SK-N-SH (cell line): ENCODE measurements at regions not wholly inside any gene's neighbourhood (a gene's known extent, or its start where the extent isn't known, plus 50 kb on each side); places are given as distances from the start of the nearest gene placed in this dataset.

Experiments used
- CTCF ChIA-PET: fragments of 300-600, 350-600 bp; formaldehyde crosslinking; extraction: SDS; loops from one replicate; lab custom pipeline; 2021; lab: Yijun Ruan, JAX
- POLR2A ChIA-PET: fragments of 350-600 bp; sonication (Branson Sonifier 250); formaldehyde crosslinking; extraction: SDS; loops from one replicate; lab custom pipeline; 2020; ENCODE audit warnings: antibody characterized with exemption, inconsistent platforms; lab: Yijun Ruan, JAX
- DNase-seq: peaks from one replicate; pipeline ENCODE4 v3.0.0; 2012
- H2AFZ ChIP-seq: fragments of 200-600 bp; sonication (generic); 2 replicates; pipeline ENCODE4 v1.8.1; 2016; ENCODE audit warnings: antibody characterized with exemption, mild to moderate bottlenecking, low read depth
- H3F3A ChIP-seq: fragments of 200-600 bp; sonication (generic); replicated peaks from 2 replicates; pipeline ENCODE3; 2016; ENCODE audit warnings: antibody characterized with exemption, mild to moderate bottlenecking; ENCODE audit not compliant: insufficient read depth
- H3K27ac ChIP-seq, 2 experiments: fragments of 200-500 bp in 1 of 2; fragments of 200-600 bp in 1 of 2; sonication (Bioruptor generic) in 1 of 2; sonication (generic), shearing (Covaris generic) in 1 of 2; 2 replicates each; pipeline versions ENCODE4 v1.5.1 to v1.6.1; 2014 to 2016; ENCODE audit warnings: low read depth in 2 of 2, inconsistent platforms in 1 of 2, low read length in 1 of 2, mild to moderate bottlenecking in 1 of 2, mixed read lengths in 1 of 2
- H3K27me3 ChIP-seq: fragments of 200-600 bp; sonication (generic), shearing (Covaris generic); 2 replicates; pipeline ENCODE4 v1.6.1; 2016; ENCODE audit warnings: mixed run types; ENCODE audit not compliant: insufficient read depth
- H3K36me3 ChIP-seq, 2 experiments: fragments of 200-500 bp in 1 of 2; fragments of 200-600 bp in 1 of 2; sonication (Bioruptor generic) in 1 of 2; sonication (generic) in 1 of 2; replicated peaks in 1 of 2; 2 replicates each; pipeline versions ENCODE3 to v1.5.1; 2014 to 2016; ENCODE audit warnings: low read length in 1 of 2, mild to moderate bottlenecking in 1 of 2; ENCODE audit not compliant: insufficient read depth in 2 of 2, control insufficient read depth in 1 of 2
- H3K4me1 ChIP-seq, 2 experiments: fragments of 200-500 bp in 1 of 2; fragments of 200-600 bp in 1 of 2; sonication (Bioruptor generic) in 1 of 2; sonication (generic), shearing (Covaris generic) in 1 of 2; 2 replicates each; pipeline versions ENCODE4 v1.5.1 to v1.6.1; 2014 to 2016; ENCODE audit warnings: low read depth in 1 of 2, low read length in 1 of 2, mixed run types in 1 of 2; ENCODE audit not compliant: insufficient read depth in 2 of 2, control insufficient read depth in 1 of 2
- H3K4me2 ChIP-seq: fragments of 200-600 bp; sonication (generic), shearing (Covaris generic); 2 replicates; pipeline ENCODE4 v1.6.1; 2017; ENCODE audit warnings: mixed run types
- H3K4me3 ChIP-seq, 2 experiments: fragments of 200-500 bp in 1 of 2; fragments of 200-600 bp in 1 of 2; sonication (Bioruptor generic) in 1 of 2; sonication (generic), shearing (Covaris generic) in 1 of 2; 2 replicates each; pipeline versions ENCODE4 v1.5.1 to v1.8.1; 2014 to 2016; ENCODE audit warnings: low read depth in 2 of 2, inconsistent platforms in 1 of 2, low read length in 1 of 2, mild to moderate bottlenecking in 1 of 2, mixed read lengths in 1 of 2, moderate library complexity in 1 of 2
- H3K79me2 ChIP-seq: fragments of 200-600 bp; sonication (generic); 2 replicates; pipeline ENCODE4 v1.8.1; 2017; ENCODE audit warnings: mild to moderate bottlenecking; ENCODE audit not compliant: insufficient read depth
- H3K9ac ChIP-seq: fragments of 200-600 bp; sonication (generic); 2 replicates; pipeline ENCODE4 v1.6.1; 2017; ENCODE audit warnings: mixed run types
- H3K9me2 ChIP-seq: fragments of 200-600 bp; sonication (generic); 2 replicates; pipeline ENCODE4 v1.6.1; 2017; ENCODE audit warnings: mixed run types
- H3K9me3 ChIP-seq: fragments of 200-600 bp; sonication (generic); 2 replicates; pipeline ENCODE4 v1.6.1; 2017; ENCODE audit warnings: mixed run types, mild to moderate bottlenecking, moderate library complexity
- H4K20me1 ChIP-seq: fragments of 200-600 bp; sonication (generic); 2 replicates; pipeline ENCODE4 v1.6.1; 2017; ENCODE audit warnings: mild to moderate bottlenecking, mixed run types; ENCODE audit not compliant: insufficient read depth
- EP300 ChIP-seq, 2 experiments: IDR thresholded peaks; 2 replicates each; pipeline versions ENCODE4 v1.4.0 to v1.6.1; 2012; ENCODE audit warnings: borderline replicate concordance in 1 of 2, low read depth in 1 of 2, low read length in 1 of 2
- FOSL2 ChIP-seq: IDR thresholded peaks from 2 replicates; pipeline ENCODE4 v1.4.0; 2012; ENCODE audit warnings: low read depth, mild to moderate bottlenecking, moderate library complexity, borderline replicate concordance
- JUND ChIP-seq: IDR thresholded peaks from 2 replicates; pipeline ENCODE4 v1.4.0; 2012
- MEF2A ChIP-seq: IDR thresholded peaks from 2 replicates; pipeline ENCODE4 v1.4.0; 2012; ENCODE audit warnings: low read depth, borderline replicate concordance
- MXI1 ChIP-seq: IDR thresholded peaks from 2 replicates; pipeline ENCODE4 v1.6.1; 2012; ENCODE audit warnings: mild to moderate bottlenecking, low read depth, low read length, improper control_type of control experiment
- NFIC ChIP-seq: IDR thresholded peaks from 2 replicates; pipeline ENCODE4 v1.4.0; 2012; ENCODE audit warnings: borderline replicate concordance
- NRF1 ChIP-seq: IDR thresholded peaks from 2 replicates; pipeline ENCODE4 v1.6.1; 2012; ENCODE audit warnings: low read depth, mild to moderate bottlenecking, low read length
- PBX3 ChIP-seq: IDR thresholded peaks from 2 replicates; pipeline ENCODE4; 2012
- POLR2AphosphoS5 ChIP-seq: IDR thresholded peaks from 2 replicates; pipeline ENCODE4 v1.6.1; 2012; ENCODE audit warnings: low read depth, low read length
- RAD21 ChIP-seq: IDR thresholded peaks from 2 replicates; pipeline ENCODE4 v1.6.1; 2012; ENCODE audit warnings: mild to moderate bottlenecking, low read length
- REST ChIP-seq: IDR thresholded peaks from 2 replicates; pipeline ENCODE4 v1.6.1; 2012; ENCODE audit warnings: mild to moderate bottlenecking, low read depth, low read length, moderate library complexity
- RFX5 ChIP-seq: IDR thresholded peaks from 2 replicates; pipeline ENCODE4 v1.6.1; 2012; ENCODE audit warnings: mild to moderate bottlenecking, improper control_type of control experiment, low read length
- SIN3A ChIP-seq: IDR thresholded peaks from 2 replicates; pipeline ENCODE4 v1.6.1; 2012; ENCODE audit warnings: low read depth, mild to moderate bottlenecking, low read length, moderate library complexity, borderline replicate concordance
- TAF1 ChIP-seq: IDR thresholded peaks from 2 replicates; pipeline ENCODE4 v1.6.1; 2012; ENCODE audit warnings: low read depth, mild to moderate bottlenecking, low read length, moderate library complexity, borderline replicate concordance
- USF1 ChIP-seq: IDR thresholded peaks from 2 replicates; pipeline ENCODE4 v1.4.0; 2012; ENCODE audit warnings: low read depth, borderline replicate concordance
- WGBS: methylation state at CpG from one replicate; pipeline ENCODE4 v1.1.6; 2017; ENCODE audit warnings: low lambda C conversion rate; 5-methylcytosine and 5-hydroxymethylcytosine counted together

DNA sequence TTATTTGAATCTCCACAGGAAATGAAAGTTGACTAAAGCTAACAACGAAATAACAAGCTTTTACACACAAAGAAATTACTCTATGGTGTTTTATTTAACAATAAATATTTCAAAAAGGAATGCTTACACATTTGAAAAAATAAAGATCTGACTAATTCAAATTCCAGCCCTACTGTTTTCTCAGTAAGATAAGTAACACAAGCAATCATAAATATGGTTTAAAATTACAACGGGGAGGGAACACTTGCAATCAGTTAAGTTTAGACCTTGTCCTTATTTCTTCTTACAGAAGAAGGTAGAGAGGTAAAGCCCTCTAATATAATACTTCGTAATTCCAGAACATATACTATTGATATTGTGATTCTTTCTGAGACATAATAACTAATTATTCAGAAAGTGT, 158.5 kb downstream of the DHX15 start:
- TF ChIP-seq PBX3 (no peak), RFX5 (no peak), NFIC (no peak), MXI1 (no peak), EP300 (IDR thresholded peaks at IDR 0.05; ENCODE audit: borderline replicate concordance in 1 of 2, low read depth in 1 of 2, low read length in 1 of 2) (no peak), REST (no peak), POLR2AphosphoS5 (no peak), SIN3A (no peak), USF1 (no peak), FOSL2 (no peak), NRF1 (no peak)
- Histone ChIP-seq H4K20me1 (no peaks in the 10 kb centered on the region), H3K9ac (no peak overlapping the region), H2AFZ (no peak overlapping the region), H3F3A (no peaks in the 10 kb centered on the region), H3K4me1 (no peaks in the 10 kb centered on the region), H3K27ac (no peak overlapping the region), H3K4me3 (no peak overlapping the region), H3K36me3 (no peaks in the 10 kb centered on the region), H3K27me3 (peaks cover 25% of the 10 kb centered on the region), H3K9me2 (no peaks in the 10 kb centered on the region), H3K4me2 (no peak overlapping the region), H3K79me2 (no peaks in the 10 kb centered on the region), H3K9me3 (no peaks in the 10 kb centered on the region)
- CTCF ChIA-PET, result interaction anchor here (1.4 kb wide), 1 partner anchor 18 kb away, joined by 3 read pairs; no protein-coding TSS in a partner anchor
- DNase-seq, result no peak
- POLR2A ChIA-PET, result no interaction called here
- WGBS, result 2% methylated on average over 3 of the region's 3 CpGs

DNA sequence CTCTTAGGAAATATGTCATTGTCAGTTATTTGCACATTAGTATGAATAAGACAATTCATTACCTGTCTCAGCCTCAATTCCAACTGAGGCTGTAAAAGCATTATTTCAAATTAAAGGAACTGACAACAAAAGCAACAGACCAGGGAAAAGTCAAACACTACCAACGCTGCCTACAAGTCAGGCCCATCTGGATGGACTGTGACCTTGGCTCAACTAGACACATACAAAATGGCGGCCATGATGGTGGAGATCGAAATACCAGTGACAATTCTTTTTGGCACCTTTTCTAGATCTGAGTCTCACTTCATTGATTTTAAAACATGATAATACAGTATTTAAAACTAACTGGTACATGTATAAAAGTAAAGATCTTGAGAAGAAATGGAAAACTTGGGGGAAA, 160.7 kb downstream of the DHX15 start:
- Histone ChIP-seq H3K9me2 (no peaks in the 10 kb centered on the region), H3K9ac (no peak overlapping the region), H3K27ac (no peak overlapping the region), H4K20me1 (no peaks in the 10 kb centered on the region), H3K4me3 (no peak overlapping the region), H3K27me3 (peaks cover 16% of the 10 kb centered on the region), H2AFZ (no peak overlapping the region), H3K79me2 (no peaks in the 10 kb centered on the region), H3F3A (no peaks in the 10 kb centered on the region), H3K4me1 (no peaks in the 10 kb centered on the region), H3K4me2 (no peak overlapping the region), H3K36me3 (no peaks in the 10 kb centered on the region), H3K9me3 (no peaks in the 10 kb centered on the region)
- TF ChIP-seq JUND (no peak), RAD21 (no peak), TAF1 (no peak), MEF2A (no peak)
- ChIA-PET CTCF (no interaction called here), POLR2A (no interaction called here)
- 25% methylated on average over 3 of the region's 3 CpGs for WGBS
- no peak for DNase-seq
